ENCODE measurements at regions not wholly inside any gene's neighbourhood (a gene's known extent, or its start where the extent isn't known, plus 50 kb on each side); places are given as distances from the start of the nearest gene placed in this dataset.
A peak's percentile ranks its signal among the peaks of the same experiment; 100 is the strongest.

GRCh38 chr18:39594206-39594605 is 2028.6 kb upstream of the CELF4 start:
- Mint-ChIP-seq H3K27ac (no peak overlapping the region), H3K27me3 (ENCODE audit: insufficient read depth) (no peaks in the 10 kb centered on the region), H3K36me3 (ENCODE audit: low read depth) (peaks cover 3% of the 10 kb centered on the region), H3K4me3 (no peak overlapping the region), H3K9me3 (no peaks in the 10 kb centered on the region), H3K4me1 (peaks cover 40% of the 10 kb centered on the region)
- DNase-seq = no peak
- Histone ChIP-seq H3K27ac (ENCODE audit: low read depth, low read length) (no peak overlapping the region), H3K9ac (ENCODE audit: extremely low read depth, low read length, poor library complexity, severe bottlenecking) (no peak overlapping the region), H3K27me3 (ENCODE audit: control insufficient read depth, insufficient read depth, low read length, poor library complexity, severe bottlenecking) (no peaks in the 10 kb centered on the region), H3K9me3 (ENCODE audit: control insufficient read depth, low read length) (peaks cover 13% of the 10 kb centered on the region), H3K4me1 (ENCODE audit: control insufficient read depth, insufficient read depth, low read length) (peaks cover 3% of the 10 kb centered on the region), H3K36me3 (ENCODE audit: control insufficient read depth, insufficient read depth, low read length) (no peaks in the 10 kb centered on the region), H3K4me3 (ENCODE audit: low read length) (no peak overlapping the region)
- TF ChIP-seq CTCF (conservative IDR thresholded peaks at IDR 0.05) = no peak

GRCh38 chr18:39591649-39592048 is 2026.1 kb upstream of the CELF4 start:
- no peaks in the 10 kb centered on the region for H3K36me3 ChIP-seq (ENCODE audit: control insufficient read depth, insufficient read depth, low read length)

GRCh38 chr18:39589496-39589895 is 2023.9 kb upstream of the CELF4 start:
- Histone ChIP-seq H3K27me3 (ENCODE audit: control insufficient read depth, insufficient read depth, low read length, poor library complexity, severe bottlenecking) (no peaks in the 10 kb centered on the region), H3K9ac (ENCODE audit: extremely low read depth, low read length, poor library complexity, severe bottlenecking) (no peak overlapping the region), H3K4me3 (ENCODE audit: low read length) (no peak overlapping the region), H3K36me3 (ENCODE audit: control insufficient read depth, insufficient read depth, low read length) (no peaks in the 10 kb centered on the region), H3K4me1 (ENCODE audit: control insufficient read depth, insufficient read depth, low read length) (peaks cover 3% of the 10 kb centered on the region), H3K9me3 (ENCODE audit: control insufficient read depth, low read length) (peaks cover 2% of the 10 kb centered on the region), H3K27ac (ENCODE audit: low read depth, low read length) (no peak overlapping the region)
- H3K9me3 Mint-ChIP-seq = no peaks in the 10 kb centered on the region
- no peak for DNase-seq
- no peaks in the 10 kb centered on the region for H3K27me3 Mint-ChIP-seq (ENCODE audit: insufficient read depth)
- peaks cover 3% of the 10 kb centered on the region for H3K36me3 Mint-ChIP-seq (ENCODE audit: low read depth)
- TF ChIP-seq CTCF (conservative IDR thresholded peaks at IDR 0.05) = no peak
- H3K4me1 Mint-ChIP-seq = peaks cover 30% of the 10 kb centered on the region
- no peak overlapping the region for H3K27ac Mint-ChIP-seq
- no peak overlapping the region for H3K4me3 Mint-ChIP-seq

More at GRCh38 chr18:39591649-39592048, 2026.1 kb upstream of the CELF4 start:
- Histone ChIP-seq H3K9ac (ENCODE audit: extremely low read depth, low read length, poor library complexity, severe bottlenecking) (no peak overlapping the region), H3K9me3 (ENCODE audit: control insufficient read depth, low read length) (peaks cover 13% of the 10 kb centered on the region), H3K27ac (ENCODE audit: low read depth, low read length) (no peak overlapping the region), H3K27me3 (ENCODE audit: control insufficient read depth, insufficient read depth, low read length, poor library complexity, severe bottlenecking) (no peaks in the 10 kb centered on the region), H3K4me1 (ENCODE audit: control insufficient read depth, insufficient read depth, low read length) (peaks cover 3% of the 10 kb centered on the region), H3K4me3 (ENCODE audit: low read length) (peak overlapping the region; percentile 20)
- peaks cover 3% of the 10 kb centered on the region for H3K36me3 Mint-ChIP-seq (ENCODE audit: low read depth)
- no peaks in the 10 kb centered on the region for H3K9me3 Mint-ChIP-seq
- no peak overlapping the region for H3K4me3 Mint-ChIP-seq
- H3K27ac Mint-ChIP-seq = peak overlapping the region; percentile 68
- peaks cover 30% of the 10 kb centered on the region for H3K4me1 Mint-ChIP-seq
- peak; percentile 69 for DNase-seq
- no peaks in the 10 kb centered on the region for H3K27me3 Mint-ChIP-seq (ENCODE audit: insufficient read depth)
- no peak for TF ChIP-seq CTCF (conservative IDR thresholded peaks at IDR 0.05)

Data from endodermal cell (in vitro differentiated cells).